NCI-H460 (cell line): ENCODE measurements at regions not wholly inside any gene's neighbourhood (a gene's known extent, or its start where the extent isn't known, plus 50 kb on each side); places are given as distances from the start of the nearest gene placed in this dataset.
"Not testable (repeated sequence)": the region's sequence is repeated elsewhere in the genome, so short reads cannot be mapped to it uniquely, and the experiment has no call there.

Source experiments
- DNase-seq: peaks from one replicate; pipeline ENCODE4 v3.0.0-alpha.2; 2016; ENCODE audit warnings: low read depth; ENCODE audit errors: extremely low read depth

- no peak for DNase-seq
Measured at GRCh38 chr4:149870008-149870407, 54.4 kb upstream of the IQCM start.

- DNase-seq, result no peak
Measured at GRCh38 chr4:149881744-149882143, 66.1 kb upstream of the IQCM start.

- DNase-seq, result no peak
Measured at GRCh38 chr4:149882251-149882650, 66.6 kb upstream of the IQCM start.

- no peak for DNase-seq
Measured at GRCh38 chr4:149884046-149884445, 68.4 kb upstream of the IQCM start.

- DNase-seq, result no peak
Measured at GRCh38 chr4:149884529-149885181, 69.0 kb upstream of the IQCM start.

- DNase-seq, result no peak
Measured at GRCh38 chr4:149885896-149886295, 70.3 kb upstream of the IQCM start.

GRCh38 chr4:149886786-149887490 lies 71.3 kb upstream of the IQCM start:
- DNase-seq, result no peak

GRCh38 chr4:149889991-149890390 lies 74.3 kb upstream of the IQCM start:
- no peak for DNase-seq

GRCh38 chr4:149890531-149890930 lies 74.9 kb upstream of the IQCM start:
- no peak for DNase-seq

- no peak for DNase-seq
Measured at GRCh38 chr4:149891426-149891825, 75.8 kb upstream of the IQCM start.

GRCh38 chr4:149896432-149896831 lies 80.8 kb upstream of the IQCM start:
- peak; percentile 27 for DNase-seq

- no peak for DNase-seq
Measured at GRCh38 chr4:149897783-149898182, 82.1 kb upstream of the IQCM start.

- no peak for DNase-seq
Measured at GRCh38 chr4:149901128-149901527, 85.5 kb upstream of the IQCM start.

GRCh38 chr4:149902242-149902641 lies 86.6 kb upstream of the IQCM start:
- no peak for DNase-seq

- DNase-seq, result no peak
Measured at GRCh38 chr4:149910177-149910576, 94.5 kb upstream of the IQCM start.

GRCh38 chr4:149910604-149911350 lies 95.1 kb upstream of the IQCM start:
- no peak for DNase-seq

GRCh38 chr4:149911354-149911753 lies 95.7 kb upstream of the IQCM start:
- no peak for DNase-seq

GRCh38 chr4:149912000-149912399 lies 96.4 kb upstream of the IQCM start:
- DNase-seq, result no peak

- DNase-seq, result peak; percentile 69
Measured at GRCh38 chr4:149914119-149915115, 98.8 kb upstream of the IQCM start.

- DNase-seq, result not testable (repeated sequence)
Measured at GRCh38 chr4:149915735-149916134, 100.1 kb upstream of the IQCM start.

GRCh38 chr4:149923736-149924135 lies 108.1 kb upstream of the IQCM start:
- DNase-seq, result peak; percentile 8
